Thyroid gland (tissue), 4 donors: ENCODE measurements at regions not wholly inside any gene's neighbourhood (a gene's known extent, or its start where the extent isn't known, plus 50 kb on each side); places are given as distances from the start of the nearest gene placed in this dataset.

Experiments
- CTCF ChIP-seq, 6 experiments: fragments of 200-600 bp in 3 of 6; fragments of 450-650 bp in 3 of 6; sonication (generic) in 3 of 6; IDR thresholded peaks; one replicate each; pipeline ENCODE4 v1.5.1; 2016 to 2019; ENCODE audit warnings: antibody characterized with exemption in 6 of 6, mild to moderate bottlenecking in 2 of 6, inconsistent platforms in 1 of 6, moderate library complexity in 1 of 6
- POLR2A ChIP-seq, 2 donors: fragments of 450-650 bp; IDR thresholded peaks; one replicate each; pipeline ENCODE4 v1.6.1; 2017; ENCODE audit warnings: antibody characterized with exemption in 2 of 2, mild to moderate bottlenecking in 2 of 2, moderate library complexity in 1 of 2

- no peak for TF ChIP-seq CTCF (IDR thresholded peaks at IDR 0.05)
- no peak for TF ChIP-seq POLR2A (IDR thresholded peaks at IDR 0.05)
These were observed 118.5 kb downstream of the GC start for GRCh38 chr4:71665358-71665757.
